Activated CD4-positive, alpha-beta memory T cell treated with anti-CD3 and anti-CD28 coated beads, Interleukin-2, amount 10 ng/mL, durations not matched to agents 7 days and 5 days (primary cell): ENCODE measurements at regions not wholly inside any gene's neighbourhood (a gene's known extent, or its start where the extent isn't known, plus 50 kb on each side); places are given as distances from the start of the nearest gene placed in this dataset.
"Not testable (repeated sequence)": the region's sequence is repeated elsewhere in the genome, so short reads cannot be mapped to it uniquely, and the experiment has no call there.

Experiments
- CTCF ChIA-PET: fragments of 350-600 bp; sonication (Branson Sonifier 250); formaldehyde crosslinking; loops from one replicate; lab custom pipeline; 2021; ENCODE audit warnings: antibody characterized with exemption, inconsistent platforms; lab: Charles Lee
- POLR2A ChIA-PET: fragments of 350-600 bp; sonication (Branson Sonifier 250); formaldehyde crosslinking; loops from one replicate; lab custom pipeline; 2021; ENCODE audit warnings: antibody characterized with exemption; lab: Charles Lee
- DNase-seq: peaks from one replicate; pipeline ENCODE4 v3.0.0-alpha.2; 2020
- H3K27ac Mint-ChIP-seq: one replicate; pipeline ENCODE4 v1.8.0; 2021; ENCODE audit warnings: mild to moderate bottlenecking, mixed read lengths
- H3K27me3 Mint-ChIP-seq: one replicate; pipeline ENCODE4 v1.8.0; 2021; ENCODE audit warnings: mixed read lengths
- H3K36me3 Mint-ChIP-seq: one replicate; pipeline ENCODE4 v1.8.0; 2021; ENCODE audit warnings: low read depth, mixed read lengths
- H3K4me1 Mint-ChIP-seq: one replicate; pipeline ENCODE4 v1.8.0; 2021; ENCODE audit warnings: mixed read lengths
- H3K4me3 Mint-ChIP-seq: one replicate; pipeline ENCODE4 v1.8.0; 2021; ENCODE audit warnings: mild to moderate bottlenecking, mixed read lengths
- H3K9me3 Mint-ChIP-seq: one replicate; pipeline ENCODE4 v1.8.0; 2021; ENCODE audit warnings: mixed read lengths

- DNase-seq, H3K4me3 Mint-ChIP-seq, POLR2A ChIA-PET: not testable (repeated sequence)
These were observed 49.9 kb upstream of the MSMB start for GRCh38 chr10:46095943-46096342.

GRCh38 chr10:46096446-46096845 is 50.4 kb upstream of the MSMB start:
- DNase-seq = no peak
- H3K9me3 Mint-ChIP-seq = no peaks in the 10 kb centered on the region
- CTCF ChIA-PET = no interaction called here
- no peaks in the 10 kb centered on the region for H3K36me3 Mint-ChIP-seq
- no peak overlapping the region for H3K4me3 Mint-ChIP-seq
- peak overlapping the region; percentile 74 for H3K27ac Mint-ChIP-seq
- peaks cover 26% of the 10 kb centered on the region for H3K4me1 Mint-ChIP-seq
- POLR2A ChIA-PET = no interaction called here
- H3K27me3 Mint-ChIP-seq = no peaks in the 10 kb centered on the region

More at GRCh38 chr10:46095943-46096342, 49.9 kb upstream of the MSMB start:
- H3K9me3 Mint-ChIP-seq, H3K27ac Mint-ChIP-seq, H3K36me3 Mint-ChIP-seq, CTCF ChIA-PET, H3K27me3 Mint-ChIP-seq: not testable (repeated sequence)
- H3K4me1 Mint-ChIP-seq = peaks cover 29% of the 10 kb centered on the region

GRCh38 chr10:46096909-46097575 is 51.0 kb upstream of the MSMB start:
- Mint-ChIP-seq H3K27me3 (no peaks in the 10 kb centered on the region), H3K36me3 (no peaks in the 10 kb centered on the region), H3K4me3 (no peak overlapping the region), H3K27ac (peak overlapping the region; percentile 74), H3K4me1 (peaks cover 24% of the 10 kb centered on the region), H3K9me3 (no peaks in the 10 kb centered on the region)
- POLR2A ChIA-PET = no interaction called here
- CTCF ChIA-PET = no interaction called here
- DNase-seq = no peak

GRCh38 chr10:46097576-46098317 is 51.7 kb upstream of the MSMB start:
- Mint-ChIP-seq H3K27me3 (no peaks in the 10 kb centered on the region), H3K4me1 (peaks cover 24% of the 10 kb centered on the region), H3K27ac (no peak overlapping the region), H3K4me3 (no peak overlapping the region), H3K36me3 (no peaks in the 10 kb centered on the region), H3K9me3 (no peaks in the 10 kb centered on the region)
- ChIA-PET CTCF (no interaction called here), POLR2A (no interaction called here)
- no peak for DNase-seq

GRCh38 chr10:46098386-46098785 is 52.3 kb upstream of the MSMB start:
- no peak overlapping the region for H3K4me3 Mint-ChIP-seq
- peaks cover 24% of the 10 kb centered on the region for H3K4me1 Mint-ChIP-seq
- H3K27ac Mint-ChIP-seq = no peak overlapping the region
- CTCF ChIA-PET = no interaction called here
- POLR2A ChIA-PET = no interaction called here
- H3K9me3 Mint-ChIP-seq = no peaks in the 10 kb centered on the region
- H3K27me3 Mint-ChIP-seq = no peaks in the 10 kb centered on the region
- no peaks in the 10 kb centered on the region for H3K36me3 Mint-ChIP-seq
- no peak for DNase-seq

GRCh38 chr10:46098925-46099324 is 52.9 kb upstream of the MSMB start:
- POLR2A ChIA-PET, H3K4me3 Mint-ChIP-seq, DNase-seq, H3K27ac Mint-ChIP-seq, H3K36me3 Mint-ChIP-seq, H3K9me3 Mint-ChIP-seq, H3K27me3 Mint-ChIP-seq, CTCF ChIA-PET: not testable (repeated sequence)
- H3K4me1 Mint-ChIP-seq = peaks cover 24% of the 10 kb centered on the region

GRCh38 chr10:46104071-46104585 is 58.1 kb upstream of the MSMB start:
- Mint-ChIP-seq H3K27ac (no peak overlapping the region), H3K36me3 (no peaks in the 10 kb centered on the region), H3K9me3 (no peaks in the 10 kb centered on the region), H3K4me1 (peaks cover 10% of the 10 kb centered on the region), H3K27me3 (peaks cover 17% of the 10 kb centered on the region), H3K4me3 (no peak overlapping the region)
- ChIA-PET CTCF (no interaction called here), POLR2A (no interaction called here)
- no peak for DNase-seq

GRCh38 chr10:46105416-46105815 is 59.3 kb upstream of the MSMB start:
- Mint-ChIP-seq H3K27me3 (peaks cover 17% of the 10 kb centered on the region), H3K4me3 (peak overlapping the region; percentile 43), H3K4me1 (peaks cover 10% of the 10 kb centered on the region)
- H3K9me3 Mint-ChIP-seq, H3K27ac Mint-ChIP-seq, CTCF ChIA-PET, H3K36me3 Mint-ChIP-seq, DNase-seq: not testable (repeated sequence)
- POLR2A ChIA-PET = interaction anchor here (2.4 kb wide), 1 partner anchor 178 kb away, joined by 16 read pairs; no protein-coding TSS in a partner anchor

GRCh38 chr10:46105856-46106409 is 59.9 kb upstream of the MSMB start:
- Mint-ChIP-seq H3K4me3 (peak overlapping the region; percentile 43), H3K4me1 (peaks cover 10% of the 10 kb centered on the region), H3K27me3 (peaks cover 17% of the 10 kb centered on the region)
- not testable (repeated sequence) for H3K9me3 Mint-ChIP-seq, H3K36me3 Mint-ChIP-seq, DNase-seq, H3K27ac Mint-ChIP-seq
- CTCF ChIA-PET = interaction anchor here (1.1 kb wide), 1 partner anchor 29 kb away, joined by 4 read pairs; no protein-coding TSS in a partner anchor
- POLR2A ChIA-PET = interaction anchor here (0.9 to 2.4 kb wide), 4 partner anchors 88 to 1275 kb away, joined by 4 to 16 read pairs (median 6); no protein-coding TSS in a partner anchor

- Mint-ChIP-seq H3K9me3 (no peaks in the 10 kb centered on the region), H3K27me3 (peaks cover 17% of the 10 kb centered on the region), H3K27ac (no peak overlapping the region), H3K4me3 (peak overlapping the region; percentile 70), H3K4me1 (peaks cover 10% of the 10 kb centered on the region), H3K36me3 (no peaks in the 10 kb centered on the region)
- ChIA-PET CTCF (interaction anchor here (1.1 to 1.5 kb wide), 2 partner anchors 29 to 176 kb away, joined by 4 to 8 read pairs; no protein-coding TSS in a partner anchor), POLR2A (interaction anchor here (0.9 to 2.4 kb wide), 4 partner anchors 89 to 1274 kb away, joined by 4 to 16 read pairs (median 6); no protein-coding TSS in a partner anchor)
- peak; percentile 56 for DNase-seq
These were observed 60.6 kb upstream of the MSMB start for GRCh38 chr10:46106410-46107255.

- DNase-seq, H3K36me3 Mint-ChIP-seq, H3K4me3 Mint-ChIP-seq, CTCF ChIA-PET, POLR2A ChIA-PET, H3K9me3 Mint-ChIP-seq, H3K27ac Mint-ChIP-seq: not testable (repeated sequence)
- peaks cover 17% of the 10 kb centered on the region for H3K27me3 Mint-ChIP-seq
- peaks cover 10% of the 10 kb centered on the region for H3K4me1 Mint-ChIP-seq
These were observed 62.1 kb upstream of the MSMB start for GRCh38 chr10:46108158-46108499.

- CTCF ChIA-PET, DNase-seq, H3K4me1 Mint-ChIP-seq, H3K36me3 Mint-ChIP-seq, H3K27me3 Mint-ChIP-seq, POLR2A ChIA-PET, H3K4me3 Mint-ChIP-seq, H3K27ac Mint-ChIP-seq, H3K9me3 Mint-ChIP-seq: not testable (repeated sequence)
These were observed 108.2 kb upstream of the MSMB start for GRCh38 chr10:46154271-46154670.
